HG02571 (cell line): ENCODE measurements at regions not wholly inside any gene's neighbourhood (a gene's known extent, or its start where the extent isn't known, plus 50 kb on each side); places are given as distances from the start of the nearest gene placed in this dataset.

Experiments
- ATAC-seq: cut with Tn5 transposase; IDR thresholded peaks from one replicate; pipeline ENCODE4 v1.9.1; 2021; ENCODE audit warnings: mild to moderate bottlenecking, moderate library complexity; ENCODE audit not compliant: unreplicated experiment

- no peak for ATAC-seq
These were observed 512.4 kb downstream of the TMTC2 start for GRCh38 chr12:83199069-83199468.

- ATAC-seq, result no peak
These were observed 511.7 kb downstream of the TMTC2 start for GRCh38 chr12:83198291-83199015.

- ATAC-seq, result no peak
These were observed 510.8 kb downstream of the TMTC2 start for GRCh38 chr12:83197483-83197914.

GRCh38 chr12:83196694-83197350, 510.1 kb downstream of the TMTC2 start:
- no peak for ATAC-seq

- no peak for ATAC-seq
These were observed 504.1 kb downstream of the TMTC2 start for GRCh38 chr12:83190631-83191390.

- ATAC-seq, result no peak
These were observed 499.7 kb downstream of the TMTC2 start for GRCh38 chr12:83186419-83186818.

- no peak for ATAC-seq
These were observed 498.5 kb downstream of the TMTC2 start for GRCh38 chr12:83185241-83185640.
